ENCODE measurements at regions not wholly inside any gene's neighbourhood (a gene's known extent, or its start where the extent isn't known, plus 50 kb on each side); places are given as distances from the start of the nearest gene placed in this dataset.
A peak's percentile ranks its signal among the peaks of the same experiment; 100 is the strongest.
"Not testable (repeated sequence)": the region's sequence is repeated elsewhere in the genome, so short reads cannot be mapped to it uniquely, and the experiment has no call there.

- no peaks in the 10 kb centered on the region for H3K36me3 ChIP-seq
- no peak for DNase-seq
- no peaks in the 10 kb centered on the region for H3K9me3 ChIP-seq
- no peak for TF ChIP-seq CTCF (IDR thresholded peaks at IDR 0.05)
- intact Hi-C loops (cut with DNase I; ENCODE audit: low total_unique reads): no loop called here
- H3K4me1 ChIP-seq: no peaks in the 10 kb centered on the region
- no peak overlapping the region for H3K27ac ChIP-seq
- H3K27me3 ChIP-seq: no peaks in the 10 kb centered on the region
- H3K4me3 ChIP-seq: no peak overlapping the region
Measured at GRCh38 chr12:29895966-29896365, 112.2 kb upstream of the TMTC1 start.

GRCh38 chr12:29893002-29893401, 109.3 kb upstream of the TMTC1 start:
- Histone ChIP-seq H3K4me1 (no peaks in the 10 kb centered on the region), H3K4me3 (no peak overlapping the region), H3K9me3 (no peaks in the 10 kb centered on the region), H3K27me3 (no peaks in the 10 kb centered on the region), H3K36me3 (no peaks in the 10 kb centered on the region), H3K27ac (no peak overlapping the region)
- no peak for DNase-seq
- intact Hi-C loops (cut with DNase I; ENCODE audit: low total_unique reads): no loop called here
- TF ChIP-seq CTCF (IDR thresholded peaks at IDR 0.05): no peak

GRCh38 chr12:29891792-29892191, 108.0 kb upstream of the TMTC1 start:
- H3K9me3 ChIP-seq: no peaks in the 10 kb centered on the region
- no peaks in the 10 kb centered on the region for H3K27me3 ChIP-seq
- no peak for TF ChIP-seq CTCF (IDR thresholded peaks at IDR 0.05)
- H3K4me1 ChIP-seq: peaks cover 0 to 3% (median 0%) of the 10 kb centered on the region in 4 donors
- H3K27ac ChIP-seq: no peak overlapping the region
- no peak for DNase-seq
- no peak overlapping the region for H3K4me3 ChIP-seq
- intact Hi-C loops (cut with DNase I; ENCODE audit: low total_unique reads): no loop called here
- no peaks in the 10 kb centered on the region for H3K36me3 ChIP-seq

GRCh38 chr12:29889737-29890136, 106.0 kb upstream of the TMTC1 start:
- Histone ChIP-seq H3K4me3 (no peak overlapping the region), H3K36me3 (no peaks in the 10 kb centered on the region), H3K4me1 (peaks cover 0 to 13% (median 0%) of the 10 kb centered on the region in 4 donors), H3K27ac (no peak overlapping the region), H3K27me3 (no peaks in the 10 kb centered on the region), H3K9me3 (no peaks in the 10 kb centered on the region)
- peak; percentile 60 to 72 for DNase-seq
- peak; percentile 36 to 38 for TF ChIP-seq CTCF (IDR thresholded peaks at IDR 0.05)
- intact Hi-C loops (cut with DNase I; ENCODE audit: low total_unique reads): no loop called here

GRCh38 chr12:29888777-29889176, 105.0 kb upstream of the TMTC1 start:
- H3K27ac ChIP-seq: no peak overlapping the region
- peaks cover 0 to 21% (median 3%) of the 10 kb centered on the region in 4 donors for H3K4me1 ChIP-seq
- H3K27me3 ChIP-seq: no peaks in the 10 kb centered on the region
- intact Hi-C loops (cut with DNase I; ENCODE audit: low total_unique reads): no loop called here
- H3K4me3 ChIP-seq: no peak overlapping the region
- DNase-seq: no peak
- H3K36me3 ChIP-seq: no peaks in the 10 kb centered on the region
- H3K9me3 ChIP-seq: no peaks in the 10 kb centered on the region
- no peak for TF ChIP-seq CTCF (IDR thresholded peaks at IDR 0.05)

GRCh38 chr12:29884957-29885356, 101.2 kb upstream of the TMTC1 start:
- H3K4me3 ChIP-seq; H3K9me3 ChIP-seq; H3K36me3 ChIP-seq; intact Hi-C loops (cut with DNase I; ENCODE audit: low total_unique reads); DNase-seq; H3K27me3 ChIP-seq; H3K27ac ChIP-seq: not testable (repeated sequence)
- H3K4me1 ChIP-seq: peaks cover 0 to 34% (median 11%) of the 10 kb centered on the region in 4 donors
